DMS114 treated with DMSO at 0.1 percent for 48 hours (cell line): ENCODE measurements at regions not wholly inside any gene's neighbourhood (a gene's known extent, or its start where the extent isn't known, plus 50 kb on each side); places are given as distances from the start of the nearest gene placed in this dataset.

Experiments
- DNase-seq: peaks from one replicate; lab custom pipeline; 2025; ENCODE audit not compliant: unreplicated experiment; lab: John Stamatoyannopoulos, UW

GRCh38 chr20:41888434-41888833 lies 270.3 kb upstream of the CHD6 start:
- DNase-seq, result no peak

DNA sequence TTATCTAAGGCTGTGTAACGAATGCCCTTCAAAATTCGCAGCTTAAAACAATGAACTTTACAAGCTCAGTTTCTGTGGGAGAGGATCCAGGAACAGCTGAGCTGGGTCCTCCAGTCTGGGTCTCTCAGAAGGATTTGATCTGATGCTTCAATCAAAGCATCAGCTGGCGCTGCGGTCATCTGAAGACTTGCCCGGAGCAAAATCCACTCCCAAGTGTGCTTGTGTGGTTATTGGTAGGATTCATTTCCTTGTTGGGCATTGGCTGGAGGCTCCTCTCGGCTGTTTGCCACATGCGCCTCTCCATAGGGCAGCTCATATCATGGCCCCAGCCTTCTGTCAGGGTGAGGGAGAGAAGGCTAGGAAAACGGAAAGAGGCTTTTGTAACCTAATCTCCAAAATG lies 269.3 kb upstream of the CHD6 start:
- DNase-seq, result no peak

DNA sequence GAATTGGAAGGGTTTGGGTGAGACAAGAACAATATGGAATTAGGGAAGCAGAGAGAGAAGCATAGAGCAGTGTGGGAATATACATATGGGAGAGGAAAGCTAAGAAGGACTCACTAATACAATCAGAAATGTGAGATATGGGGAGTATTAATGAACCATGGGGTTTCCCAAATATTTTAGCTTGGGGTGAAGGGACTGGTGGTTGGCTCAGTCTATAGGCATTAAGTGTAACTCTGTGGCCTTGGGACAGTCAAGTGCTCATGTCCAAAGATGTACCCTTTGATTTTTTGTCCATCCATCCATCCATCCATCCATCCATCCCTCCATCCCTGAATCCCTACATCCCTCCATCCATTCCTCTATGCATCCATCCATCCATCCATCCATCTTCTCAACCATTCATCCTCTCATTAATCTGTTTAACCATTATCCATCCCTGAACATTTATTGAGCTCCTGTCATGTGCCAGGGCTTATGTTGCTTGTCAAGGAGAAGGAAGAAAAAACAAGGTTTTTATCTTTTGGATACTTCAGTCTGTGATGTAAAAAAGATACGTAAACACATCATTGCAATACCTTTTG lies 263.4 kb upstream of the CHD6 start:
- no peak for DNase-seq

DNA sequence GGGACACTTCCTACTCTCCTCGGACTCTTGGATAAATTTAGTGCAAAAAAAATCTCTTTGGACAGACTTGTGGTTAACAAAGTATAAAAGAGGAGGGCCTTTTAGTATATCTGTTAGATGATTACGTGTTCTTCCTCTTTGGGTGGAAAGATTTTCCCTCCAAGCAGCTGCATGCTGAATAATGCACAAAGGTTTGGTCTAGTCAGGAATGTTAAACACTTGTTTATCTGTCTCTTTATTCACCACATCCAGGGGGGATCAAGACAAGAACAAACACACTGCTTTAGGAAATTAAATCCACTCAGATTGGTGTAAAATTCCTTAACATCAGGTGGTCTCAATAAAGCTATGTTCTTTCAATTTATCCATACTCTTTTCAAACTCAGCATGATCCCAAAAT lies 260.9 kb upstream of the CHD6 start:
- DNase-seq, result no peak

- no peak for DNase-seq
These were observed 259.7 kb upstream of the CHD6 start for GRCh38 chr20:41877911-41878310.

DNA sequence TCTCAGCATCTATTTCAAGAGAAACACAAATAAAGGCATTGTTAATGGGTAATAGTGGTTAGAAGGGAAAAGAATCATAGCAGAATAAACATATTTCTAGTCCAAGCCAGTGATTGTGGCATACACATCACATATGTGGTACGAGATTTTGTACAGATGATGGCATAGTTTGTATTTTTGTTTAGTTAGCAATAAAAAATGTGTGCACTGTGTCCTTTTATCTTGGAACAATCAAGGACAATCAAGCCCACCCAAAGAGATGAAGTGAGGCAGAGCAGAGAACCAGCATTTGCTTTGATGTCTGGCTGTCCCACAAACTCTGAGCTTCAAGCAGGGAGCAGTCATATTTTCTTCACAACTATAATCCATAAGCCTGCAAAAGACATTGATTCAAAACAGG lies 256.5 kb upstream of the CHD6 start:
- no peak for DNase-seq

- no peak for DNase-seq
These were observed 254.8 kb upstream of the CHD6 start for GRCh38 chr20:41872930-41873329.

GRCh38 chr20:41870869-41871462 lies 252.8 kb upstream of the CHD6 start:
- DNase-seq, result no peak

GRCh38 chr20:41869261-41869660 lies 251.1 kb upstream of the CHD6 start:
- no peak for DNase-seq

DNA sequence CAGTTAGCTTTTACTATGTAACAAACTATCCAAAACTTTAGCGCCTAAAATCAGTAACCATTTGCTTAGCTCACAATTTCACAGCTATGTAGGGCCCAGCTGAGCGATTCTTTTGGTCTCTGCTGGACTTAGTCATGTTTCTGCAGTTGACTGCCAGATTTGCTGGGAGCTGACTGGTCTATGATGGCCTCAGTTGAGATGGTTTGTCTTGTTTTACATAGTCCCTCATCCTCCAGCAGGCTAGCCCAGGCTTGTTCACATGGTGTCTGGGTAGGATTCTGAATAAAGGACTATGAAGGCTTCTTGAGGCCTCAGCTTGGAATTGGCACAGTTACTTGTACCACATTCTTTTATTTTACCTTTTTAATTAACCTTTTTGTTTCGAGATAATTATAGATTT lies 247.8 kb upstream of the CHD6 start:
- no peak for DNase-seq

DNA sequence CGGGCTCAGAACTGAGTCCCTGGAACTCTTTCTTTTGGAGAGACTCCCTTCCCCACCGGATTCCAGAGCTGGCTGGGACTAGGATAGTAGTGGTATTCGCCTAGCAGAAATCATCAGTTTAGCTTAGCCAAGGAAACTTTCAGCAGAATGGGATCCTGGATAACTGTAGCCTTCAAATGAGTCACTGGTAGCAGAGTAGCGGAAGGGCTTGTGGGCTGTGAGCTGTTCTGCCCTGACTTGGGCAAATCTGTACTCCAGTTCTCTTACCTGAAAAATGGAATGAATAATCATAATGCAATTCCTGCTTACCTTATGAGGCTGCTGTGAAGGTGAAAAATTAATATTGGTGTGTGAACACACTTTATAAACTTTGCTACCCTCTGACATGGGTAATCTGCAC lies 244.3 kb upstream of the CHD6 start:
- no peak for DNase-seq

GRCh38 chr20:41861772-41862422 lies 243.7 kb upstream of the CHD6 start:
- DNase-seq, result no peak

DNA sequence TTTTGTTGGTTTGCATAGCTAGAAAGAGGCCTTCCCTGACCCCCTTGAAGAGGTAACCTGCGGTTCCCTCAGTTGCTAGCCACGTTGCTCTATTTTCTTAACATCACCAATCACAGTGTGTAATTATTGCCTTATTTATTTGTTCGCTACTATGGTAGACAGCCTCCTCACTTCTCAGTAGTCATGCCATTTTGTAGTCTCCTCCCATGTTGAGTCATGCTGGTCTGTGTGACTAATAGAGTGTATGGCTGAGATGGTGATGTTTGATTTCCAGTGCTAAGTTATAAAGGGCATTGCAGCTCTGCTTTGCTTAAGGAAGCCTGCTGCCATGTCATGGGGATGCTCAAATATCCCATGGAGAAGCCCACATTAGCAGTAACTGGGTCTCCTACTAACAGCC lies 236.6 kb upstream of the CHD6 start:
- no peak for DNase-seq

DNA sequence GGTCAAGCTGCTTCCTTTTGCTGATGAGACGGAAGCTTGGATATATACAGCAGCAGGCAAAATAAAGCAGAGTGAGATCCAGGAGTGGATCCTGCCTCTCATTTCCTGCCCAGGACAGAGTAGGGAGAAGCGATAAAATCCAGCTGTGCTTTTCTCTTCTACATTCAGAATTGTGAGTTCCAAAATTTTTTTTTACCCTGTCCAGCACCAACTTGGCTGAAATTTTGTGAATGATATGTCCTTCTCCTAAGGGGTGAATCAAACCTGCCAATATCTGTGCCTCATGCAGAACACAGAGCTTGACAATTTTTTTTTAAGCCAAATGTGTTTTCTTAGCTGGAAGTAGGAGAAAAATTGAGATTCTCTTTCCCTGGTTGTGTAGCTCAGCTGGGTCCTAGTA lies 235.6 kb upstream of the CHD6 start:
- no peak for DNase-seq

DNA sequence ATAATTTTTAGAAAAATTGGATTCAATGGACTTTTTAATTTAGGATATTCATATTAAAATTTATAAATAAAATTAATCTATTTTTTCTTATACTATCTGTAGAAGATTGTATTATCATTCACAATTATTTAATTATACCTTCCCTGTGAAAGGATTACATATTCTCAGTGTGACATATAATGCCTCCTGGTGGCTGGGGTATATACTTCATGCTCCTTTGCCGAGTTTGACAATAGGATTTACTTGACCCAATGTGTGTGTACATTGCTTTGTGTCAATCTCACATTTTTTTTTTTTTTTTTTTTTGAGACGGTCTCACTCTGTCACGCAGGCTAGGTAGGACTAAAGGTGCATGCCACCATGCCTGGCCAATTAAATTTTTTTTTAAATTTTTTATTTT lies 230.0 kb upstream of the CHD6 start:
- DNase-seq, result no peak

DNA sequence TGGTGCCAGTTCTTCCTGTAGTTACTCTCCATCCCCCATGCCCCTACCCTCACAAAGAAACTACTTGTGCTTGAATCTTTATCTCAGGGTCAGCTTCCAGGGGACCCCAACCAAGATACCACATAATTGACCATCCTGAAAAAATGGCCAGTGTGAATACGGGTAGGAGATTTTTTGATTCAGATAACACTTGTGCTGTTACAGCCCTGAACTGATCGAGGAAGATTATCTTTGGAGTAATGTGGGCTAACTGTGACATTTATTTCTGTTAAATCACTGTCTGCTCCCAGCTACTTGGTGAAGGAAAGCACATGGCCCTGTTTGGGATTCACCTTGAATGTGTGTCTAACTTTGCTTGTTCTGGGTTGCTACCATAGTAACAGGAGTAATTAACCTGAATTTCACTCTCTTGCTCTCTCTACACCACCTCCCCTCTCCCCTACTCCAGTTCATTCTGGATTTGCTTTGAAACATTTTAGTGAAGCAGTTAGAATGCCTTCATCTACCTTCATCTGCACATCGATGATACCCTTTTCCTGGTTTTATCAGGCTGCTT lies 219.6 kb upstream of the CHD6 start:
- DNase-seq, result no peak

GRCh38 chr20:41833739-41834138 lies 215.6 kb upstream of the CHD6 start:
- DNase-seq, result no peak

DNA sequence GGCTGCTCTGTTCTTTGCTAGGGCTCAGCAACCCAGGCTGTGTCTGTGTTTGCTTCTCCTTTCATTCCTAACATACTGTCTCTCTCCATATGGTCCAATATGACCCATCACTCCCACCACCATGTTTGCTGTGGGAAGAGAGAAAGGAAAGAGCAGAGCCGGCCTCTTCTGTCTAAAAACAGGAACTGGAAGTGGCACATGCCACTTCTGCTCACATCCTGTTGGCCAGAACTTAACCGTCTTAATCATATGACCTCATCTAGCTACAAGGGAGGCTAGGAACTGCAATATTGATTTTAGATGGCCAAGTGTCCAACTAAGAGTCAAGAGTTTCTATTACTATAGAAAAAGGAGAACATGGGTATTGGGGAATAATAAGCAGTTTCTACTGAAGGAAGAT lies 212.5 kb upstream of the CHD6 start:
- no peak for DNase-seq

GRCh38 chr20:41819436-41819835 lies 201.3 kb upstream of the CHD6 start:
- no peak for DNase-seq

- no peak for DNase-seq
These were observed 200.8 kb upstream of the CHD6 start for GRCh38 chr20:41818991-41819390.

DNA sequence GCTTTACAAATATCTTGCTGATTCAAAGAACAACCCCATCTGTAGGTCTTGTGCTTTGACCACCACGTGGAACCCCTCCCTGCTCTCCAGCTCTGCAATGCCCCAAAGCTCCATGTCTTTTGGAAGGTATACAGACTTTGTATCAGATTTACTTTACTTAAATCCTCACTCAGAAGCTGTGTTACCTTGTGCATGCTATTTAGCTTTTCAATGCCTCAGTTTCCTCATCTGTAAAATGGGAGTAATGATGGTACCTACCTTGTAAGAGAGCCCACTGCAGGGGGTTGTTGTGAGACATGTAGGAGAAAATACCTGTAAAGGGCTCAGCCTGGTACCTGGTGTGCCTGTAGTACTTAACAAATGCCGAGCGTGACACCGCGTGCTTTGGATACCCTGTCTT lies 200.2 kb upstream of the CHD6 start:
- DNase-seq, result no peak

DNA sequence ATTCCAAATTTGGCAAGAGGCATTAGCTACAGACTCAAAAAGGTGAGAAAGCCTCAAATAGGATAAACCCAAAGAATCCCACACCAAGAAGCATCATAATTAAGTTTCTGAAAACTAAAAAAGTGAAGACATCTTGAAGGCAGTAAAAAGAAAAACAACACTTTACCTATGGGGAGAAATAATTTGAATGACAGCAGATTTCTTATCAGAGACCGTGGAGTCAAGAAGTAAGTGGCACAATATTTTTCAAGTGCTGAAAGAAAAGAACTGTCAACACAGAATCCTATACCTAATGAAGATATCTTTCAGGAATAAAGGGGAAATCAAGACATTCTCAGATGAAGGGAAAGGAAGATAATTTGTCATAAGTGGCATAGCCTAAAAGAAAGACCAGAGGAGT lies 193.3 kb upstream of the CHD6 start:
- DNase-seq, result no peak

GRCh38 chr20:41800040-41800439 lies 181.9 kb upstream of the CHD6 start:
- DNase-seq, result no peak
